Panc1 (cell line): ENCODE measurements at regions not wholly inside any gene's neighbourhood (a gene's known extent, or its start where the extent isn't known, plus 50 kb on each side); places are given as distances from the start of the nearest gene placed in this dataset.

Source experiments
- ATAC-seq: fragments of 200-7000 bp; cut with Tn5 transposase; 2 replicates; pipeline ENCODE4 v1.9.1; 2020; ENCODE audit warnings: mild to moderate bottlenecking, moderate library complexity
- BruUV-seq: library from RNA; stranded (reverse); fragments of 400-500 nt; replicated peaks from 2 replicates; lab custom pipeline; 2021; lab: Mats Ljungman, UMichigan
- CTCF ChIA-PET: fragments of 300-600 bp; sonication (Branson Sonifier 250); formaldehyde crosslinking; loops from one replicate; lab custom pipeline; 2022; ENCODE audit warnings: antibody characterized with exemption; lab: Charles Lee
- POLR2A ChIA-PET: fragments of 300-600 bp; sonication (Branson Sonifier 250); formaldehyde crosslinking; loops from one replicate; lab custom pipeline; 2022; ENCODE audit warnings: antibody characterized with exemption; lab: Charles Lee
- DNase-seq: peaks from one replicate; pipeline ENCODE4 v3.0.0-alpha.2; 2010; ENCODE audit warnings: low read depth, low spot score
- H3K27ac ChIP-seq: 2 replicates; pipeline ENCODE4 v1.5.1; 2011; ENCODE audit warnings: mild to moderate bottlenecking, low read length, inconsistent platforms
- H3K27me3 ChIP-seq: fragments of 200-500 bp; sonication (Bioruptor generic); 2 replicates; pipeline ENCODE4 v1.6.0; 2014; ENCODE audit warnings: low read length, inconsistent platforms; ENCODE audit not compliant: control insufficient read depth, insufficient read depth
- H3K36me3 ChIP-seq: fragments of 200-500 bp; sonication (Bioruptor generic); 2 replicates; pipeline ENCODE4 v1.5.1; 2014; ENCODE audit warnings: inconsistent platforms, mild to moderate bottlenecking, low read length, moderate library complexity; ENCODE audit not compliant: control insufficient read depth, insufficient read depth
- H3K4me1 ChIP-seq: 2 replicates; pipeline ENCODE4 v1.5.1; 2011; ENCODE audit warnings: inconsistent platforms, mild to moderate bottlenecking, low read length, moderate library complexity; ENCODE audit not compliant: control insufficient read depth, insufficient read depth
- H3K4me3 ChIP-seq, 2 experiments: 2 replicates each; pipeline ENCODE4 v1.5.1; 2011 to 2012; ENCODE audit warnings: low read depth in 2 of 2, low read length in 2 of 2, mild to moderate bottlenecking in 2 of 2, inconsistent platforms in 1 of 2, moderate library complexity in 1 of 2
- H3K9me3 ChIP-seq: fragments of 200-500 bp; sonication (Bioruptor generic); 2 replicates; pipeline ENCODE4 v1.5.1; 2014; ENCODE audit warnings: low read depth, mild to moderate bottlenecking, inconsistent platforms, low read length, moderate library complexity; ENCODE audit not compliant: control insufficient read depth, insufficient read depth
- CTCF ChIP-seq: fragments of 450-650 bp; IDR thresholded peaks from 2 replicates; pipeline ENCODE4 v1.5.1; 2017; ENCODE audit warnings: mild to moderate bottlenecking
- POLR2AphosphoS5 ChIP-seq: IDR thresholded peaks from 2 replicates; pipeline ENCODE4 v1.6.1; 2012; ENCODE audit warnings: mild to moderate bottlenecking, low read depth, low read length, moderate library complexity
- REST ChIP-seq, 2 experiments: IDR thresholded peaks; 2 replicates each; pipeline ENCODE4 v1.6.1; 2011 to 2012; ENCODE audit warnings: low read depth in 2 of 2, control low read depth in 1 of 2, low read length in 1 of 2, mild to moderate bottlenecking in 1 of 2, moderate library complexity in 1 of 2; ENCODE audit not compliant: insufficient read depth in 1 of 2
- SIN3A ChIP-seq: IDR thresholded peaks from 2 replicates; pipeline ENCODE4 v1.6.1; 2012; ENCODE audit warnings: low read depth, mild to moderate bottlenecking, low read length, moderate library complexity, borderline replicate concordance; ENCODE audit not compliant: insufficient read depth
- TCF7L2 ChIP-seq: IDR thresholded peaks from 2 replicates; pipeline ENCODE4 v1.6.1; 2011; ENCODE audit warnings: mild to moderate bottlenecking, low read depth, low read length, inconsistent platforms
- in situ Hi-C: cut with HindIII; loops from 2 replicates; pipeline ENCODE4 v1.10.0; 2016; ENCODE audit warnings: low sequenced_read_pairs, low pct_unique_long_range_greater_than_20kb
- intact Hi-C: fragments of 100-400 bp; cut with micrococcal nuclease; formaldehyde crosslinking; loops from one replicate; pipeline ENCODE4 v1.10.0; 2022; ENCODE audit not compliant: unreplicated experiment

GRCh38 chr6:132227904-132228303, 173.4 kb downstream of the MOXD1 start:
- Histone ChIP-seq H3K4me1 (no peaks in the 10 kb centered on the region), H3K27ac (no peak overlapping the region), H3K27me3 (no peaks in the 10 kb centered on the region), H3K36me3 (no peaks in the 10 kb centered on the region), H3K4me3 (no peak overlapping the region), H3K9me3 (no peaks in the 10 kb centered on the region)
- ATAC-seq (no peak), DNase-seq (no peak)
- CTCF ChIA-PET: no interaction called here
- BruUV-seq: no TSS peak
- in situ Hi-C loops (no loop called here), intact Hi-C loops (no loop called here)
- POLR2A ChIA-PET: interaction anchor here (0.6 kb wide), 1 partner anchor 101 kb away, joined by 3 read pairs; no protein-coding TSS in a partner anchor
- no peak for TF ChIP-seq SIN3A
- no peak for TF ChIP-seq POLR2AphosphoS5
- TF ChIP-seq TCF7L2: no peak
- TF ChIP-seq REST (IDR thresholded peaks at IDR 0.05; ENCODE audit: insufficient read depth in 1 of 2, low read depth in 2 of 2, low read length in 1 of 2): no peak
- TF ChIP-seq CTCF: no peak

GRCh38 chr6:132224943-132225342, 176.3 kb downstream of the MOXD1 start:
- in situ Hi-C loops: no loop called here
- Histone ChIP-seq H3K4me1 (no peaks in the 10 kb centered on the region), H3K27me3 (no peaks in the 10 kb centered on the region), H3K36me3 (no peaks in the 10 kb centered on the region), H3K4me3 (no peak overlapping the region), H3K9me3 (no peaks in the 10 kb centered on the region), H3K27ac (no peak overlapping the region)
- POLR2A ChIA-PET: no interaction called here
- no peak for DNase-seq
- ATAC-seq: no peak
- intact Hi-C loops: no loop called here
- BruUV-seq: no TSS peak
- CTCF ChIA-PET: no interaction called here
- TF ChIP-seq POLR2AphosphoS5 (no peak), CTCF (no peak), SIN3A (no peak), REST (IDR thresholded peaks at IDR 0.05; ENCODE audit: insufficient read depth in 1 of 2, low read depth in 2 of 2, low read length in 1 of 2) (no peak), TCF7L2 (no peak)
